Naive thymus-derived CD4-positive, alpha-beta T cell (primary cell): ENCODE measurements at regions not wholly inside any gene's neighbourhood (a gene's known extent, or its start where the extent isn't known, plus 50 kb on each side); places are given as distances from the start of the nearest gene placed in this dataset.
"Not testable (repeated sequence)": the region's sequence is repeated elsewhere in the genome, so short reads cannot be mapped to it uniquely, and the experiment has no call there.

Source experiments
- ATAC-seq: fragments of 150-1000 bp; cut with Tn5 transposase; 2 replicates; pipeline ENCODE4 v1.10.0; 2021; ENCODE audit warnings: mild to moderate bottlenecking, moderate library complexity
- CTCF ChIA-PET: fragments of 350-600 bp; sonication (Branson Sonifier 250); formaldehyde crosslinking; loops from one replicate; lab custom pipeline; 2021; ENCODE audit warnings: antibody characterized with exemption; lab: Charles Lee
- POLR2A ChIA-PET: fragments of 350-600 bp; sonication (Branson Sonifier 250); formaldehyde crosslinking; loops from one replicate; lab custom pipeline; 2021; ENCODE audit warnings: antibody characterized with exemption, inconsistent platforms; lab: Charles Lee
- DNase-seq, 9 donors: peaks; one replicate each; pipeline versions ENCODE4 v3.0.0 to v3.0.0-alpha.2; 2020 to 2022; ENCODE audit warnings: mixed read lengths in 1 of 9
- H3K27ac ChIP-seq: one replicate; pipeline ENCODE4 v1.7.0; 2013; ENCODE audit warnings: mild to moderate bottlenecking, low read depth, low read length, moderate library complexity
- H3K27me3 ChIP-seq, 2 donors: one replicate each; pipeline ENCODE4 v1.7.0; 2013; ENCODE audit warnings: low read length in 2 of 2, mild to moderate bottlenecking in 2 of 2, moderate library complexity in 2 of 2; ENCODE audit not compliant: control insufficient read depth in 2 of 2, insufficient read depth in 2 of 2
- H3K36me3 ChIP-seq, 3 experiments: 1 replicate in 2 of 3; 2 replicates in 1 of 3; pipeline ENCODE4 v1.7.0; 2013; ENCODE audit warnings: low read length in 3 of 3, mild to moderate bottlenecking in 3 of 3, moderate library complexity in 1 of 3; ENCODE audit not compliant: insufficient read depth in 3 of 3, control insufficient read depth in 2 of 3
- H3K4me1 ChIP-seq, 2 donors: one replicate each; pipeline ENCODE4 v1.7.0; 2013; ENCODE audit warnings: low read length in 2 of 2, mild to moderate bottlenecking in 2 of 2, moderate library complexity in 1 of 2; ENCODE audit not compliant: control insufficient read depth in 2 of 2, insufficient read depth in 2 of 2
- H3K4me3 ChIP-seq: 2 replicates; pipeline ENCODE4 v1.7.0; 2013; ENCODE audit warnings: mild to moderate bottlenecking, low read length
- H3K9me3 ChIP-seq, 3 experiments: 1 replicate in 2 of 3; 2 replicates in 1 of 3; pipeline ENCODE4 v1.7.0; 2013; ENCODE audit warnings: low read length in 3 of 3; ENCODE audit not compliant: control insufficient read depth in 2 of 3
- H3K27ac Mint-ChIP-seq, 9 donors: one replicate each; pipeline ENCODE4 v1.8.0; 2020 to 2022; ENCODE audit warnings: mixed read lengths in 9 of 9, mild to moderate bottlenecking in 8 of 9, moderate library complexity in 5 of 9, inconsistent platforms in 2 of 9
- H3K27me3 Mint-ChIP-seq, 5 donors: one replicate each; pipeline ENCODE4 v1.8.0; 2021 to 2022; ENCODE audit warnings: mixed read lengths in 5 of 5, mild to moderate bottlenecking in 1 of 5
- H3K36me3 Mint-ChIP-seq, 5 donors: one replicate each; pipeline ENCODE4 v1.8.0; 2020 to 2022; ENCODE audit warnings: mixed read lengths in 5 of 5, mild to moderate bottlenecking in 3 of 5, inconsistent platforms in 1 of 5
- H3K4me1 Mint-ChIP-seq, 7 donors: one replicate each; pipeline ENCODE4 v1.8.0; 2020 to 2022; ENCODE audit warnings: mixed read lengths in 7 of 7, mild to moderate bottlenecking in 3 of 7, inconsistent platforms in 1 of 7
- H3K4me3 Mint-ChIP-seq, 10 donors: one replicate each; pipeline ENCODE4 v1.8.0; 2020 to 2022; ENCODE audit warnings: mild to moderate bottlenecking in 10 of 10, mixed read lengths in 10 of 10, moderate library complexity in 6 of 10, inconsistent platforms in 2 of 10
- H3K9me3 Mint-ChIP-seq, 11 donors: one replicate each; pipeline ENCODE4 v1.8.0; 2020 to 2022; ENCODE audit warnings: mixed read lengths in 11 of 11, mild to moderate bottlenecking in 4 of 11, inconsistent platforms in 1 of 11, moderate library complexity in 1 of 11
- intact Hi-C, 2 donors: fragments of 100-400 bp; cut with micrococcal nuclease; formaldehyde crosslinking; loops; one replicate each; pipeline ENCODE4 v1.15.1; 2023

- ATAC-seq, H3K4me3 ChIP-seq, H3K27ac Mint-ChIP-seq, H3K27ac ChIP-seq, H3K4me1 ChIP-seq, H3K9me3 ChIP-seq, H3K9me3 Mint-ChIP-seq, H3K4me1 Mint-ChIP-seq, H3K36me3 Mint-ChIP-seq, POLR2A ChIA-PET, intact Hi-C loops, H3K4me3 Mint-ChIP-seq, H3K27me3 ChIP-seq, H3K36me3 ChIP-seq, DNase-seq, H3K27me3 Mint-ChIP-seq: not testable (repeated sequence)
- CTCF ChIA-PET, result interaction anchor here (1.2 kb wide), 1 partner anchor 10 kb away, joined by 3 read pairs; no protein-coding TSS in a partner anchor
Observed at GRCh38 chr7:106747301-106747700, 86.3 kb upstream of the CCDC71L start.

GRCh38 chr7:106747804-106748203, 86.8 kb upstream of the CCDC71L start:
- no peak overlapping the region for H3K27ac Mint-ChIP-seq
- H3K4me1 Mint-ChIP-seq, result peaks cover 0 to 8% (median 0%) of the 10 kb centered on the region in 7 donors
- H3K36me3 Mint-ChIP-seq, result no peaks in the 10 kb centered on the region
- ChIA-PET CTCF (interaction anchor here (1.2 kb wide), 1 partner anchor 10 kb away, joined by 3 read pairs; no protein-coding TSS in a partner anchor), POLR2A (no interaction called here)
- ATAC-seq (no peak), DNase-seq (no peak)
- H3K9me3 ChIP-seq, result no peaks in the 10 kb centered on the region
- no peak overlapping the region for H3K27ac ChIP-seq
- no peak overlapping the region for H3K4me3 Mint-ChIP-seq
- intact Hi-C loops, result no loop called here
- H3K4me1 ChIP-seq, result no peaks in the 10 kb centered on the region
- H3K4me3 ChIP-seq, result no peak overlapping the region
- no peaks in the 10 kb centered on the region for H3K27me3 ChIP-seq
- H3K9me3 Mint-ChIP-seq, result peaks cover 0 to 4% (median 0%) of the 10 kb centered on the region in 11 donors
- no peaks in the 10 kb centered on the region for H3K36me3 ChIP-seq
- peaks cover 3 to 9% (median 7%) of the 10 kb centered on the region in 5 donors for H3K27me3 Mint-ChIP-seq

- intact Hi-C loops, result no loop called here
- H3K4me3 Mint-ChIP-seq, result no peak overlapping the region
- DNase-seq (no peak), ATAC-seq (no peak)
- no peaks in the 10 kb centered on the region for H3K36me3 ChIP-seq
- no peak overlapping the region for H3K27ac Mint-ChIP-seq
- H3K9me3 Mint-ChIP-seq, result peaks cover 0 to 8% (median 3%) of the 10 kb centered on the region in 11 donors
- no peak overlapping the region for H3K27ac ChIP-seq
- CTCF ChIA-PET, result no interaction called here
- no peak overlapping the region for H3K4me3 ChIP-seq
- H3K27me3 ChIP-seq, result no peaks in the 10 kb centered on the region
- H3K4me1 Mint-ChIP-seq, result peaks cover 0 to 8% (median 0%) of the 10 kb centered on the region in 7 donors
- peaks cover 0 to 4% (median 0%) of the 10 kb centered on the region in 5 donors for H3K36me3 Mint-ChIP-seq
- POLR2A ChIA-PET, result no interaction called here
- H3K4me1 ChIP-seq, result no peaks in the 10 kb centered on the region
- no peaks in the 10 kb centered on the region for H3K9me3 ChIP-seq
- peaks cover 3 to 9% (median 7%) of the 10 kb centered on the region in 5 donors for H3K27me3 Mint-ChIP-seq
Observed at GRCh38 chr7:106749165-106749564, 88.2 kb upstream of the CCDC71L start.

GRCh38 chr7:106750773-106751172, 89.8 kb upstream of the CCDC71L start:
- Histone ChIP-seq H3K4me1 (no peaks in the 10 kb centered on the region), H3K36me3 (no peaks in the 10 kb centered on the region), H3K4me3 (no peak overlapping the region), H3K27ac (no peak overlapping the region), H3K27me3 (no peaks in the 10 kb centered on the region), H3K9me3 (no peaks in the 10 kb centered on the region)
- ATAC-seq (no peak), DNase-seq (no peak)
- Mint-ChIP-seq H3K27ac (no peak overlapping the region), H3K9me3 (peaks cover 3 to 19% (median 8%) of the 10 kb centered on the region in 11 donors), H3K27me3 (peaks cover 3 to 9% (median 7%) of the 10 kb centered on the region in 5 donors), H3K4me3 (no peak overlapping the region), H3K4me1 (peaks cover 0 to 5% (median 0%) of the 10 kb centered on the region in 7 donors), H3K36me3 (peaks cover 0 to 4% (median 0%) of the 10 kb centered on the region in 5 donors)
- ChIA-PET POLR2A (no interaction called here), CTCF (interaction anchor here (0.6 to 0.7 kb wide), 2 partner anchors 10 to 1551 kb away, joined by 3 read pairs; no protein-coding TSS in a partner anchor)
- intact Hi-C loops, result no loop called here

- intact Hi-C loops, result no loop called here
- ChIA-PET POLR2A (no interaction called here), CTCF (no interaction called here)
- H3K27ac ChIP-seq, result no peak overlapping the region
- Mint-ChIP-seq H3K36me3 (peaks cover 0 to 4% (median 0%) of the 10 kb centered on the region in 5 donors), H3K27ac (peak overlapping the region in 1 of 9 donors; percentile 27), H3K4me1 (peaks cover 0 to 5% (median 0%) of the 10 kb centered on the region in 7 donors), H3K9me3 (peaks cover 4 to 23% (median 9%) of the 10 kb centered on the region in 11 donors), H3K4me3 (peak overlapping the region in 1 of 10 donors; percentile 0), H3K27me3 (peaks cover 0 to 13% (median 7%) of the 10 kb centered on the region in 5 donors)
- H3K36me3 ChIP-seq, result no peaks in the 10 kb centered on the region
- no peak for ATAC-seq
- H3K27me3 ChIP-seq, result no peaks in the 10 kb centered on the region
- H3K9me3 ChIP-seq, result no peaks in the 10 kb centered on the region
- H3K4me3 ChIP-seq, result no peak overlapping the region
- H3K4me1 ChIP-seq, result no peaks in the 10 kb centered on the region
- DNase-seq, result no peak
Observed at GRCh38 chr7:106752367-106752766, 91.4 kb upstream of the CCDC71L start.

GRCh38 chr7:106755024-106755423, 94.1 kb upstream of the CCDC71L start:
- H3K27me3 ChIP-seq, POLR2A ChIA-PET, H3K4me3 Mint-ChIP-seq, H3K4me1 ChIP-seq, H3K4me3 ChIP-seq, intact Hi-C loops, H3K9me3 ChIP-seq, H3K27ac ChIP-seq, CTCF ChIA-PET, DNase-seq, H3K36me3 Mint-ChIP-seq, H3K27me3 Mint-ChIP-seq, H3K4me1 Mint-ChIP-seq, ATAC-seq, H3K27ac Mint-ChIP-seq, H3K36me3 ChIP-seq: not testable (repeated sequence)
- peaks cover 4 to 23% (median 9%) of the 10 kb centered on the region in 11 donors for H3K9me3 Mint-ChIP-seq

GRCh38 chr7:106755641-106756040, 94.7 kb upstream of the CCDC71L start:
- H3K27me3 ChIP-seq, result no peaks in the 10 kb centered on the region
- no peaks in the 10 kb centered on the region for H3K4me1 ChIP-seq
- ChIA-PET POLR2A (interaction anchor here (0.6 kb wide), 1 partner anchor 83 kb away, joined by 4 read pairs; no protein-coding TSS in a partner anchor), CTCF (no interaction called here)
- Mint-ChIP-seq H3K36me3 (peaks cover 0 to 4% (median 0%) of the 10 kb centered on the region in 5 donors), H3K4me3 (no peak overlapping the region), H3K27me3 (peaks cover 0 to 8% (median 0%) of the 10 kb centered on the region in 5 donors), H3K4me1 (peaks cover 0 to 7% (median 3%) of the 10 kb centered on the region in 7 donors), H3K9me3 (peaks cover 4 to 23% (median 9%) of the 10 kb centered on the region in 11 donors), H3K27ac (no peak overlapping the region)
- no peak for DNase-seq
- no peaks in the 10 kb centered on the region for H3K9me3 ChIP-seq
- no peak overlapping the region for H3K27ac ChIP-seq
- no peak for ATAC-seq
- intact Hi-C loops, result no loop called here
- no peaks in the 10 kb centered on the region for H3K36me3 ChIP-seq
- no peak overlapping the region for H3K4me3 ChIP-seq
